ENCODE measurements at regions not wholly inside any gene's neighbourhood (a gene's known extent, or its start where the extent isn't known, plus 50 kb on each side); places are given as distances from the start of the nearest gene placed in this dataset.

DNA sequence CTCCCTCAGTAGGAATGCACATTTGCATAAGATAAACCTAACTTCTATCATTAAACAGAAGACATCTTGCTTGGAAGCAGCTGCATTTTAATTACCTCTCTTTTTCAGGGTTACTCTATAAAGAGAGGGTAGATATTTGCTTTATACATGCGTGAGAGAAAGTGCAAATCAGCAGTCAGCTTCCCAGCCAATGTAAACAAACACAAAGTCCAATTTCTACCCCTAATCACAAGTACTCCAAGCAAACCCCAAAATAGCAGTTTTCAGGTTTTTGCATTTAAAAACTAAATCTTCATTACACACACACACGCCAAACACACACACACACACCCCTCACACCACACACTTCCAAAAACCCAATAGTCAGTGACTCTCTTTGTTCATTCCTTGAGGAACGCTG lies 303.9 kb upstream of the ALCAM start:
- Histone ChIP-seq H3K9me3 (no peaks in the 10 kb centered on the region), H3K4me3 (no peak overlapping the region), H3K36me3 (no peaks in the 10 kb centered on the region), H3K27me3 (no peaks in the 10 kb centered on the region), H3K27ac (no peak overlapping the region), H3K4me1 (no peaks in the 10 kb centered on the region)
- intact Hi-C loops (cut with DNase I) = no loop called here
- TF ChIP-seq POLR2AphosphoS5 (IDR thresholded peaks at IDR 0.05; ENCODE audit: insufficient read depth in 1 of 2, low read depth in 1 of 2) (no peak), POLR2A (IDR thresholded peaks at IDR 0.05) (no peak)
- TF ChIP-seq, protein P1, sequence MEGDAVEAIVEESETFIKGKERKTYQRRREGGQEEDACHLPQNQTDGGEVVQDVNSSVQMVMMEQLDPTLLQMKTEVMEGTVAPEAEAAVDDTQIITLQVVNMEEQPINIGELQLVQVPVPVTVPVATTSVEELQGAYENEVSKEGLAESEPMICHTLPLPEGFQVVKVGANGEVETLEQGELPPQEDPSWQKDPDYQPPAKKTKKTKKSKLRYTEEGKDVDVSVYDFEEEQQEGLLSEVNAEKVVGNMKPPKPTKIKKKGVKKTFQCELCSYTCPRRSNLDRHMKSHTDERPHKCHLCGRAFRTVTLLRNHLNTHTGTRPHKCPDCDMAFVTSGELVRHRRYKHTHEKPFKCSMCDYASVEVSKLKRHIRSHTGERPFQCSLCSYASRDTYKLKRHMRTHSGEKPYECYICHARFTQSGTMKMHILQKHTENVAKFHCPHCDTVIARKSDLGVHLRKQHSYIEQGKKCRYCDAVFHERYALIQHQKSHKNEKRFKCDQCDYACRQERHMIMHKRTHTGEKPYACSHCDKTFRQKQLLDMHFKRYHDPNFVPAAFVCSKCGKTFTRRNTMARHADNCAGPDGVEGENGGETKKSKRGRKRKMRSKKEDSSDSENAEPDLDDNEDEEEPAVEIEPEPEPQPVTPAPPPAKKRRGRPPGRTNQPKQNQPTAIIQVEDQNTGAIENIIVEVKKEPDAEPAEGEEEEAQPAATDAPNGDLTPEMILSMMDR (IDR thresholded peaks at IDR 0.05) = no peak
- DNase-seq (ENCODE audit: extremely low spot score in 2 of 2) = no peak

DNA sequence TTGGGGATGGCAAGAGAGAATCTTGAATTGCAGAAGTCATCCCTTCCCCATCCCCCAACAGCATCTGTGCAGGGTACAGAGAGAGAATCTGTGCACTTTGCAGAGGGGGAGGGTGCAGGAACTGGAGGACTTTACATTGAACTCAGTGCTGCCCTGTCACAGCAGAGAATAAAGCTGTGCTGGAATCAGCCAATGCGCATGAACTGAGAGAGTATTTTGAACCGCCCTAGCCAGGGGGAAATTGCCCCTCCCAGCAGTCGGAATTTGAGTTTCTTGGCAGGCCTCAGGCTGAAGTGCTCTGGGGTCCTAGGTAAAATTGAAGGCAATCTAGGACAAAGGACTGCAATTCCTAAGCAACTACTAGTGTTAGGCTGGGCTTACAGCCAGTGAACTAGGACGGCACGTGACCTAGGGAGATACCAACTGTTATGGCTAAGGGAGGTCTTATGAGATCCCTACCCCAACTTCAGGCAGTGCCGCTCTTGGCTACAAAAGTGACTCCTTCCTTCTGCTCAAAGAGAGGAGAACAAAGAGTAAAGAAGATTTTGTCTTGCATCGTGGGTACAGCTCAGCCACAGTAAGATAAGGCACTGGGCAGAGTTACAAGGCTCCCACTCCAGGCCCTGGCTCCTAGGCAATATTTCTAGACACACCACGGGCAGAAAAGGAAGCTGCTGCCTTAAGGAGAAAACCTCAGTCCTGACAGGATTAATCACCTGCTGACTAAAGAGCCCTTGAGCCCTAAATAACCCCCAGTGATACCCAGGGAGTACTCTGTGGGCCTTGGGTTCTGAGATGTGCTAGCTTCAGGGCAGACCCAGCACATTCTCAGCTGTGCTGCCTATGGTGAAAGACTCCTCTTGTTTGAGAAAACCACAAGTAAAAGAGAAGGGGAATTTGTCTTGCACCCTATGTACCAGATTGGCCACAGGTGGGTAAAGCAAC lies 300.5 kb upstream of the ALCAM start:
- H3K36me3 ChIP-seq = no peaks in the 10 kb centered on the region
- intact Hi-C loops (cut with DNase I) = no loop called here
- H3K4me1 ChIP-seq = no peaks in the 10 kb centered on the region
- no peak for DNase-seq (ENCODE audit: extremely low spot score in 2 of 2)
- H3K9me3 ChIP-seq = no peaks in the 10 kb centered on the region
- TF ChIP-seq, protein P1 (IDR thresholded peaks at IDR 0.05) = no peak
- TF ChIP-seq POLR2AphosphoS5 (IDR thresholded peaks at IDR 0.05; ENCODE audit: insufficient read depth in 1 of 2, low read depth in 1 of 2) (no peak), POLR2A (IDR thresholded peaks at IDR 0.05) (no peak)
- H3K27me3 ChIP-seq = no peaks in the 10 kb centered on the region
- no peak overlapping the region for H3K4me3 ChIP-seq
- H3K27ac ChIP-seq = no peak overlapping the region

DNA sequence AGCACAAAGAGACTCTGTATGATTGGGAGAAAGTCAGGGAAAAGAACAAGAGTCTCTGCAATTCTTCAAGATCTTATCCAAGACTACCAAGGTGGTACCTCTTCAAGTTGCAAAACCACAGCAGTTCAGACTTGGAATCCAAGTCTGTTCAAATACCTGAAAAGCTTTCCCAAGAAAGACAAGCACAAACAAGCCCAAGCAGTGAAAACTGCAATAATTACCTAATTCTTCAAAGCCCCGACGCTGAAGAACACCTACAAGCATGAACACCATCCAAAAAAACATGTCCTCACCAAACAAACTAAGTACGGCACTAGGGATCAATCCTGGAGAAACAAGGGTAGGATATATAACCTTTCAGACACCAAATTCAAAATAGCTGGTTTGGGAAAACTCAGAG lies 299.3 kb upstream of the ALCAM start:
- TF ChIP-seq, protein P1 (IDR thresholded peaks at IDR 0.05) = no peak
- no peak for TF ChIP-seq POLR2A (IDR thresholded peaks at IDR 0.05)
- no peak for TF ChIP-seq POLR2AphosphoS5 (IDR thresholded peaks at IDR 0.05; ENCODE audit: insufficient read depth in 1 of 2, low read depth in 1 of 2)

DNA sequence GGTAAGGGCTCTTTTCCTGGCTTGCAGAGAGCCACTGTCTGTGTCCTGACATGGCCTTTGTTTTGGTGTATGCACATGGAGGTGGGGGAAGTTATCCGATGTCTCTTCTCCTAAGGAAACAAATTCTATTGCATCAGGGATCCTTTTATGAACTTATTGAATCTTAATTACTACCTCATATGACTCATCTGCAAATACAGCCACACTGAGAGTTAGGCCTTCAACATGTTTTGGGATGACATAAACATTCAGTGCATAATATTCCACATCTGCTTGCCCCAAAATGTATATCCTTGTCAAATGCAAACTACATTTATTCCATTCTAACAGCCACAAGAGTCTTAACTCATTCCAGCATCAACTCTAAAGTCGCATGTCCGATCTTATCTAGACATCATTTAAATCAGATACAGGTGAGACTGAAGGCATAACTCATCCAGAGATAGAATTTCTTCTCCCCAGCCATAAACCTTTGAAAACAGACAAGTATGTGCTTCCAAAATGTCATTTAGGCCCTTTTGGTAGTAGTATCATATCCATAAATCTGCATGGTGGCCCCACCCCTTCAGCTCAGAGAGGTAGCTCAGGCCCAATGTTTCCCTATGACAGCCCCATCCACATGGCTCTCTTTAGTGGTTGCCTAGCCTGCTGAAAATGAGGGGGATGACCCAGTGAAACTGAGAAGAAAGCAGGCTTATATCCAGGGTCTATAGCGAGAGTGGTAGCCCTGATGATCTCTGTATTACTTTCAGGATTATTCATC lies 289.5 kb upstream of the ALCAM start:
- Histone ChIP-seq H3K4me3 (no peak overlapping the region), H3K36me3 (no peaks in the 10 kb centered on the region), H3K9me3 (no peaks in the 10 kb centered on the region), H3K27ac (no peak overlapping the region), H3K27me3 (no peaks in the 10 kb centered on the region), H3K4me1 (no peaks in the 10 kb centered on the region)
- intact Hi-C loops (cut with DNase I) = no loop called here
- no peak for DNase-seq (ENCODE audit: extremely low spot score in 2 of 2)
- TF ChIP-seq, protein P1 (IDR thresholded peaks at IDR 0.05) = no peak
- TF ChIP-seq POLR2A (IDR thresholded peaks at IDR 0.05) = no peak
- TF ChIP-seq POLR2AphosphoS5 (IDR thresholded peaks at IDR 0.05; ENCODE audit: insufficient read depth in 1 of 2, low read depth in 1 of 2) = no peak

More for the DNA sequence above, 299.3 kb upstream of the ALCAM start:
- no peak for DNase-seq (ENCODE audit: extremely low spot score in 2 of 2)
- no peaks in the 10 kb centered on the region for H3K36me3 ChIP-seq
- no peak overlapping the region for H3K27ac ChIP-seq
- no peaks in the 10 kb centered on the region for H3K9me3 ChIP-seq
- no peaks in the 10 kb centered on the region for H3K27me3 ChIP-seq
- intact Hi-C loops (cut with DNase I) = no loop called here
- no peaks in the 10 kb centered on the region for H3K4me1 ChIP-seq
- H3K4me3 ChIP-seq = no peak overlapping the region
